ENCODE measurements at regions not wholly inside any gene's neighbourhood (a gene's known extent, or its start where the extent isn't known, plus 50 kb on each side); places are given as distances from the start of the nearest gene placed in this dataset.

GRCh38 chr1:177600936-177601335 lies 368.9 kb downstream of the SEC16B start:
- H3K9ac ChIP-seq (ENCODE audit: low read depth in 1 of 2, low read length in 2 of 2) = no peak overlapping the region
- H3K4me3 ChIP-seq (ENCODE audit: low read depth in 1 of 3, low read length in 3 of 3) = no peak overlapping the region
- H3K9me3 ChIP-seq (ENCODE audit: control insufficient read depth in 4 of 4, low read length in 3 of 4) = no peaks in the 10 kb centered on the region
- no peak for DNase-seq (ENCODE audit: low spot score)
- no peak overlapping the region for H3K27ac ChIP-seq (ENCODE audit: low read depth in 1 of 2, low read length in 2 of 2)
- WGBS = 87% methylated on average over 1 of the region's 1 CpG
- H3K36me3 ChIP-seq (ENCODE audit: control insufficient read depth in 4 of 4, insufficient read depth in 3 of 4, low read depth in 1 of 4, low read length in 3 of 4) = no peaks in the 10 kb centered on the region
- no peaks in the 10 kb centered on the region for H3K4me1 ChIP-seq (ENCODE audit: control insufficient read depth in 4 of 4, insufficient read depth in 4 of 4, low read length in 3 of 4)
- H3K27me3 ChIP-seq (ENCODE audit: control insufficient read depth in 4 of 4, insufficient read depth in 4 of 4, low read length in 3 of 4) = no peaks in the 10 kb centered on the region
- TF ChIP-seq ZBTB33 (IDR thresholded peaks at IDR 0.05) (no peak), EGR1 (IDR thresholded peaks at IDR 0.05; ENCODE audit: low read depth in 2 of 2) (no peak), GABPA (IDR thresholded peaks at IDR 0.05 in 1 of 2, conservative IDR thresholded peaks at IDR 0.05 in 1 of 2) (no peak), REST (IDR thresholded peaks at IDR 0.05) (no peak), ATF3 (IDR thresholded peaks at IDR 0.05) (no peak), JUND (IDR thresholded peaks at IDR 0.05) (no peak), HNF4A (conservative IDR thresholded peaks at IDR 0.05) (no peak), FOXA2 (IDR thresholded peaks at IDR 0.05) (no peak), SP1 (IDR thresholded peaks at IDR 0.05) (no peak), HNF4G (IDR thresholded peaks at IDR 0.05) (no peak), RAD21 (IDR thresholded peaks at IDR 0.05) (no peak), MAX (IDR thresholded peaks at IDR 0.05) (no peak)

- Histone ChIP-seq H3K9me3 (ENCODE audit: control insufficient read depth in 4 of 4, low read length in 3 of 4) (no peaks in the 10 kb centered on the region), H3K9ac (ENCODE audit: low read depth in 1 of 2, low read length in 2 of 2) (no peak overlapping the region), H3K36me3 (ENCODE audit: control insufficient read depth in 4 of 4, insufficient read depth in 3 of 4, low read depth in 1 of 4, low read length in 3 of 4) (no peaks in the 10 kb centered on the region), H3K4me1 (ENCODE audit: control insufficient read depth in 4 of 4, insufficient read depth in 4 of 4, low read length in 3 of 4) (no peaks in the 10 kb centered on the region), H3K27me3 (ENCODE audit: control insufficient read depth in 4 of 4, insufficient read depth in 4 of 4, low read length in 3 of 4) (no peaks in the 10 kb centered on the region), H3K4me3 (ENCODE audit: low read depth in 1 of 3, low read length in 3 of 3) (no peak overlapping the region), H3K27ac (ENCODE audit: low read depth in 1 of 2, low read length in 2 of 2) (no peak overlapping the region)
- 63% methylated on average over 2 of the region's 2 CpGs for WGBS
- no peak for TF ChIP-seq ZBTB33 (IDR thresholded peaks at IDR 0.05)
- no peak for TF ChIP-seq JUND (IDR thresholded peaks at IDR 0.05)
- TF ChIP-seq REST (IDR thresholded peaks at IDR 0.05) = no peak
- no peak for TF ChIP-seq HNF4G (IDR thresholded peaks at IDR 0.05)
- TF ChIP-seq FOXA2 (IDR thresholded peaks at IDR 0.05) = no peak
- TF ChIP-seq SP1 (IDR thresholded peaks at IDR 0.05) = no peak
- no peak for TF ChIP-seq FOXA1 (IDR thresholded peaks at IDR 0.05)
- TF ChIP-seq RXRA (IDR thresholded peaks at IDR 0.05) = no peak
- TF ChIP-seq ATF3 (IDR thresholded peaks at IDR 0.05) = no peak
- no peak for TF ChIP-seq EGR1 (IDR thresholded peaks at IDR 0.05; ENCODE audit: low read depth in 2 of 2)
- no peak for TF ChIP-seq CTCF (IDR thresholded peaks at IDR 0.05; ENCODE audit: low read depth, low read length, missing input control)
- no peak for DNase-seq (ENCODE audit: low spot score)
Measured at GRCh38 chr1:177600321-177600720, 369.5 kb downstream of the SEC16B start.
